Activated CD4-positive, alpha-beta T cell treated with anti-CD3 and anti-CD28 coated beads, Interleukin-2, amount 50 U/mL, for 1 hour (primary cell): ENCODE measurements at regions not wholly inside any gene's neighbourhood (a gene's known extent, or its start where the extent isn't known, plus 50 kb on each side); places are given as distances from the start of the nearest gene placed in this dataset.

Experiments used
- DNase-seq: peaks from one replicate; pipeline ENCODE4 v3.0.0-alpha.2; 2020

DNA sequence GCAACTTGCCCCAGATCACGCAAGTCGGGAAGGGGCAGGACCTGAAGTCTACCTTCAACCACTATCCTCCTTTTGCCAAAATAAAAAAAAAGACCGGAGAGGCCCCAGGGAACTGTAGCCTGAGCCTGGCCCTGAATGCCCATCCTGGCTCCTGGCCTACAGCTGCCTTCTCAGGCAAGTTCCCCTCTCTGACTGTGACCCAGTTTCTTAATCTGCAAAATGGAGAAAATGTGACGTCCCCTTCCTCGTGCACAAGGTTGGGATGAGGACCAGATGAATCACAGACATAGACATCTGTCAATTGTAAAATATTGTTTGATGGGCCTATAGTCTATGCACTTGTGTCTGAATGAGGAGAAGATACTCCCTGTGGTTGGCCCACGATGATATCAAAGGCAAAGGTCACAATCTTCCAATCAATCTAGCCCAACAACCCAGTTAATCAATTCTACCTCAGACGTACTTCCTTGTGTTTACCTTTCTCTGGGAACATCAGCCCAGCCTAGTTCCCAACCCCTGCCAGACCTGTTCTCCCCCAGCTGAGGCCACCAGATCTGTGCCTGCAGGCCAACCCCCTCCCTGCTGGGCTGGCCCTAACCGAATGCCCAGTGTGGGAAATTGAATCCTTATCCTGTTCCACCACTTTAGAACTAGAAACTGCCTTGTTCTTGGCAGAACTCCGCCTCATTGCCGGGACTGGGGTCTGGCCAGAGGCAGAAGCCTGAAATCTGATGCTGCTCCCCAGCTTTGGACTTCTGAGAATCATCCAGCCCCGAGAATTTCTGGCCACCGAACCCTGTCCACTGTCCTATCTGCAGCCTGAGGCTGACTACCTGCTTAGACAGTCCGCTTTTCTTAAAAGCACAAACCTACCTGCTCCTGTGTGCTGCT lies 101.8 kb upstream of the LIPC start:
- DNase-seq: no peak

DNA sequence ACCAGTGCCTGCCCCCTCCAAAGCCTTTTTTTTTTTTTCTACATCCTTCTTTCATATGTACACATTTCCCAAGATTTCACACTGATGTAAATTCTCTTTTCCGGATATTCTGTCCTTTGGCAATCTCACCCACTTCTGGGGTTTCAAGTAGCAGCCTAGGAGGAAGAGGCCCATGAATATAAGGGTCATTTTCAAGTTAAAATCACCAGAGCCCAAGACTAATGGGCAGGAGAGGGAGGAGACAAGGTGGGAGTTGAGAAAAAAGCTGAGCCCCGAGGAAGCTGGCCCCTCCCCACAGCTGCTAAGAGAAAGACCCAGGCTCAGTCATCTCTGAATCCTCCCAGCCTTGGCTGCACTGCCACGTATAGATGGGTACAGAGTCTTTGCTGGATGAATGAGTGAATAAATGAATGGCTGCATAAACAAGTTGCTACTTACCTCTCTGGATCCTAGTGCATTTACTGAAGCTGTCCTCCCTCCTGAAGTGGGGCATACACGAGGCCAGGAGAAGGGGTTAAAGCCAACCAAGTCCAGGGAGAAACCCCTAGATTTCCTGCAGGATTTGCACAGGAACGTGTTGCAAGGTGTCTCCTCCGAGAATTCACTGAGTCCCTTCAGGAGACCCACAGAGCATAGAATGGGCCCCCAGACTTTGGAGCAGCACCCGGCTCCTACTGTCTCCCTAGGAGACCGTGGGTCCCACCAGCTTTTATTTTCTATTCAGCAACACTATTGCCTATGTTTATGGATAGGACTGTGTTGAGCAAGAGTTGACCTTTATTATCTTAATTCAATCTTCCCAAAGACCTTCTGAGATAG lies 100.8 kb upstream of the LIPC start:
- DNase-seq: no peak

DNA sequence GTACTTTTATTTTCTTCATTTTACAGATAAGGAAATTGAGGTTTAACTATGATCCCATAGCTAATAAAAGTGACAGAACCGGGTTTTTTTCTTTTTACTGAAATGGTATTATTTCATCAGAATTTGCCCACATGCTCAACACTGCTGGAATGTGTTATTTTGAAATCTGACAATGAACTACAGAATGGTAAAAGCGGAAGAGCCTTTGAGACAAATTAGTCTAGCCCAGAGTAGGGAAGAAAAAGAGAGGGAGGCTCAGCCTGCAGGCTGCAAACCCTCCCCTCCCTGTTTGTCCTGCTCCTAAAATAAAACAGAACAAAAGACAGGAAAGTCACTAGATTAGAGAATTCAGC lies 100.3 kb upstream of the LIPC start:
- no peak for DNase-seq

DNA sequence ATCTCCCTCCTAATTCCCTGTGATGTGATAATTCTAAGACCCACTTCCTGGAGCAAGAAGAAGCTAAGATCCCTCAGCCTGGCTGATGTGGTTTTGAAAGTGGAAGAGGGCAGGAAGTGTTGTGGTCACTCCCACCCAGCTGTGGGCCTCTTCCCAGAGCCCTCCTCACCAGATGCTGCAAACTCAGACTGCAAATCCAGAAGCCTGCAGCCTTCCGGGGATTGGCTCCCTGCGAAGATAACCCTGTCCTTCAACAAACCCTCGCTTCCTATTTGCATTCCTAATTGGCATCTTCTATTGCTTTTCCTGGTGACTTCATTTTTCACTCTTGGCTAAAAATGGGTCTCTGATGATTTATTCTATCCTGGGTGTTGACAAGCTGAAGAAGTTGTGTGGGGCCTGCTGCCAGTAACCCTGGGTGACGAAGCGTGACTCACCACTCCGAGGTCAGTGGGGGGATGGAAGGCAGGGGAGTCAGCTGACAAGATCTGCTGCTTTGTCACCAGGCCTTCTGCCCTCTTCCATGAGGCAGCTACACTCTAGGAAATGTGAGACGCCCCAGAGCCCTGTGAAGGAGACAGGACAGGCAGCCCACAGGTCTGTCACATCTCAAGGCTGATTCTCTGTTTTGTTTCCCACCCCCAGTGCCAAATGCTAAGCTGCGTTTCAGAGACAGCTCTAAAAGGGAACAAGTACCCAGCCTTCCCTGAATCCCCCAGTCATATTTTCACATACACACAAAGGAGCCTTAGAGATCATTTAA lies 99.7 kb upstream of the LIPC start:
- peak; percentile 52 for DNase-seq

DNA sequence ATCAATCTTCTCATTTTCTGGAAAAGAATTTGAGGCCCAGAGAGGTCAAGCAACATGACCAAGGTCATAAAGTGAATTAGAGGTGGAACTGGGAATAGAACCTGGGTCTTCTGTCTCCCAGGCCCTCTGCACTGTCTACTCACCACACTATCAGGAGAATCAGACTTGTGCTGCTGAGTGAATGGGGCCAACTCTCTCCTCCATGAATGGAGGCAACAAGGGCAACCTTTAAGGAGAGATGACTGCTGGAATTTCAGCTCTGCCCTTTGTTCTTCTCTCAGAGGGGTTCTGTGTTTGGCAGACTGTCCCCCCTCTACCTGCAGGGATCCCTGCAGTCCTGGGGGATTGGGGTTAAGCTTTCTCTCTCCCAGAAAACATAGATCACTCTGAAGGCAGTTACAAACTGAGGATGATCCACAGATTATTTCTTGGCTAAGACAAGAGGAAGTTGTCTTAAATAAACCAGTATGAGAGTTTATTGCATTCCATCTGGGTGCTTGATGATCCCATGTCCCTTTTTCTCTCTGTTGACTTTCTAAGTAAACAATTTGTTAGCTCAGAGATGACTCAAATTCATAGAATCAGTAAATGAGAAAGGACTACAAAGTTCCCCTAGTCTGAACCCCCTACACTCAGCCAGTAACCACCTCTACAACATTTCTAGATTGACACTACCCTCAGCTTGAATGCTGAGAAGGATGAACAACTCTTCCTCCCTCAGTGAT lies 99.0 kb upstream of the LIPC start:
- DNase-seq: no peak

DNA sequence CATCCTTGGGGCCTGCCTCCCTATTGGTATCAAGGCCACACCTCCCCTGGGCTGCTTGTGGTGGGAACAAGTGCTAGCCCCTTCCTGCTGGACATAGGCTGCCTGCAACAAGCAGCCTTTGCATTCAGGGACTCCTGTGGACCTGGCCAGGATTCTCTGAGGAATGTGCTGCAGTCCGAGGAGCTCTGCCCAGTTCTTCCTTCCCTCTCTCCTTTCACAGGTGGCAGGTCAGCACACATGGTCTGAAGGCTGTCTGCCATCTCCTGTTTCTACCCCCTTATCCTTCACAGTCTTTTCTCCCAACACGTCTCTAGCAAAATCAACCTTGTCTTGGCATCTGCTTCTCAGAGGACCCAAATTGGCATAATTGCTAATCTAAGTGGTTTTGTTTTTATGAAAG lies 97.0 kb upstream of the LIPC start:
- no peak for DNase-seq

DNA sequence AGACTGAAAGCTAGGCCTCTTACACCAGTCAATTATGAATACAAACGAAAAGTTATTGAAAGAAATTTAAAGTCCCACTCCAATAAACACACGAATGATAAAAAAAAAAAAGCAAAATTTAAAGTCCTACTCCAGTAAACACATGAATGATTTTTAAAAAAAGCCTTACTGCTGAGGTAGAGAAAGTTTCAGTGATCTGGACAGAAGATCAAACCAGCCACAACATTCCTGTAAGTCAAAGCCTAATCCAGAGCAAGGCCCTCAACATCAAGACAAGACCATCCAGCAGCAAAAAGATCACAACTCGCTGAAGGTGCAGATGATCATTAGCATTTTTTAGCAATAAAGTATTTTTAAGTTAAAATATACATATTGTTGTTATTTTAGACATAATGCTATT lies 95.6 kb upstream of the LIPC start:
- no peak for DNase-seq

DNA sequence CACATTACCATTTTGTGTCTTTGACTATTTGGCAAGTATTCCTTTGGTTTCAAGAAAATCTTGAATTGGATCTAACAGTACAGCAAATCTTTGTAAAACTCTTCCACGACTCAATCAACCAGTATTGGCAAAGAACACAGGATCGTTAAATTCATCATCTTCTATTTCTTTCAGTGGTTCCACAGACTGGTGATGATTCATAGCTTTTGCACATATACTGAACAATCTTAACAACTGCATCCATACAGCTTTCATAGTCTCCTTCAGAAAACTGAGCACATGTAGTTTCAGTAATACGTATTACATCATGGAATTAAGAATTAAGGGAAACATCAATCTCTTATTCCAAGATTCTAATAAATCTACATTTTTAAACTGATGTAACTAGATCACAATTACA lies 91.6 kb upstream of the LIPC start:
- no peak for DNase-seq

DNA sequence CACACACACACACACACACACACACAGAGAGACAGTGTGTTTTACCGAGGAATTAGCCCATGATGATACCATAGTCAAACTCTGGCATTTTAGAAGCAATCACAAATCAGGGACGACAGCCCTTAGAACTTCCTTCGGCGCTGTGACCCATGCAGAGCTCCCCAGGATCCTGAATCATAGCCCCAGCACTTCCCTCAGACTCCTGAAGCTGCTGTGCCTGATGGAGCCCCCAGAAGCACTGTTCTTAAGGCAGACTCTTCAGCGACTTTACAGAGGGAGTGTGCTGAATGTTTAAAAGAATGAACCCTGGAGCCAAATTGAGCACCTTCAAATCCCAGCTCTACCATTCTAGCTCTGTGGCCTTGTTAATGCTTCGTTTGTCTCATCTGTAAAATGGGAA lies 89.3 kb upstream of the LIPC start:
- DNase-seq: no peak

DNA sequence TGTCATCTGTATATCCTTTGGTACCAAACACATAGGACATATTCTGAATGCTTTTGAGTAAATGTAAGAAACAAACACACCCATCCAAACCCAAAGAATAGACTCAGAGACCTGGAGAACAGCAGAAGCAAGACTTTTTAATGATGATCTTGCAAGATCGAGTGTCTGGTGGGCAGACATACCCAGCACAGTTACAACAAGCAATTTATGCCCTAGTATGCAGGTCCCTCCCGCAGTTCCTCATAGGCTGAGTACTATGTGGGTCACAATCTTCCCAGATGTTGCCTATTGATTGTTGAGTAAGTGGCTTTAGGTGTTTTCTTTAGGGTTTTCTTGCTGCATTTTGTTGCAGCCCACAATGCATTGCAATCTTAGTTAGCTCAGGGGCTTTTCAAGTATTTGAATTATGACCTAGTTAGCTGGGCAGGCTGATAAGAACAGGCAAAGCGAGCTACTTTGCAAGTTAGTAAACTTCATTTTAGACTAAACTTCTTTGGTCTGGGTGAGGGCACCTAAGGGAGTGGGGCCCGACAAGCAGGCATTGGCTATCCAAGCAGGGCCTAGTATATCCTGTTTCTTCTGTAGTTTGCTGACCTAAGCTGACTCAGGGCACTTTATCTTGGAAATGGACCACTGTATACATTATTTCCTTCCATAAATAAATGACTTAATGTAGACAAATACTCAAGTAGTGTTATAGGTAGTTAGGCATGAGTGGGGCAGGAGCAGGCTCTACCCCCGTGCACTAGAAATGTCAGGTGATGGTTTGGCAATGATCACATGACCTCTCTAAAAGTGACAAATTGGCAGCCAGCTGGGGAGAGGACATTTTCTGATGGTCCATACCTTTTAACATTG lies 87.3 kb upstream of the LIPC start:
- no peak for DNase-seq

DNA sequence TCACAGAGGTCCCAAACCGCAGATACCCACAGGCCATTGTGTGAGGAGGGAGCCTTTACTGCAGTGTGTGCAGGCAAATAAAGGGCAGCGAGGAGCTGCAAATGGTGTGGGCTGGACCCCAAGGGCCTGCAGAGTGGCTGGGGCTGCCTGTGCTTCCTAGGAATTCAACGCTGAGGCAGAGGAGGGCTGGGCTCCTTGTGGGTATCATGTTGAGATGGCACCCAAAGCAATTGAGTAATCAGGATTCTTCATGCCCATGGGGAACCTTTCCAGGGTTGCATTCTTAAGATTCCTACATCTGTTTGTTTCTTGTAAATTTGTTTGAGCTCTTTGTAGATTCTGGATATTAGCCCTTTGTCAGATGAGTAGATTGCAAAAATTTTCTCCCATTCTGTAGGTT lies 85.4 kb upstream of the LIPC start:
- DNase-seq: no peak

DNA sequence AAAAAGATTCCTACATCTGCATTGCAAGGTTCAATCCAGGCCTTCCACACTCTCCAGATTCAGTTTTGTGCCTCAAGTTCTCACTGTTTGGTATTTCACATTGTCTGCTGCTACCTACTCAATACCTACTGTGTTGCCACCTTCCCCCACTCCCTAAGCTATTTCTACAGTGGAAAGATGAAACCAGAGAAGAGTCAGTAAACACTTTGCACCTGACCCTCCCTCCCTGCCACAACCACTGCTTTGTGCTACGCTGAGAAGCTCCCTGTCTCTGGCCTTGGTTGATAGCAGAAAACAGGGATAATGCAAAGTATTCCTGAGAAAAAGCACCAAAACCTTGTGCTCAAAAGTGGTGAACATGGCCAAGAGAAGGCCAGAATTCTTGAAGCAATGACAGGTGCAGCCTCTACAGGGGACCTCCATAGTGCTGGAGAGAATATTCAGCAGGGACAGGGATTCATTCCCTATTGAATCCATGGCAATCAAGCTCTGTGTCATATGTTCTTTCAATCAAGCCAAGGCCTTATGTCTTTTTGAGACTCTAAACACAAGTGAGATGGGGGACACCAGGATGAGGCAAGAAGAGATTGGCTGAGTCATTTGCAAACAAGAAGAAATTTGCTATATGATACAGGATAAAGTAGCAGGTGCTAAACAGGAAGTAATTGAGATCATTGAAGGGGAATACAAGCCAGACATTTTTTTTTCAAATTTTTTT lies 83.5 kb upstream of the LIPC start:
- DNase-seq: no peak

DNA sequence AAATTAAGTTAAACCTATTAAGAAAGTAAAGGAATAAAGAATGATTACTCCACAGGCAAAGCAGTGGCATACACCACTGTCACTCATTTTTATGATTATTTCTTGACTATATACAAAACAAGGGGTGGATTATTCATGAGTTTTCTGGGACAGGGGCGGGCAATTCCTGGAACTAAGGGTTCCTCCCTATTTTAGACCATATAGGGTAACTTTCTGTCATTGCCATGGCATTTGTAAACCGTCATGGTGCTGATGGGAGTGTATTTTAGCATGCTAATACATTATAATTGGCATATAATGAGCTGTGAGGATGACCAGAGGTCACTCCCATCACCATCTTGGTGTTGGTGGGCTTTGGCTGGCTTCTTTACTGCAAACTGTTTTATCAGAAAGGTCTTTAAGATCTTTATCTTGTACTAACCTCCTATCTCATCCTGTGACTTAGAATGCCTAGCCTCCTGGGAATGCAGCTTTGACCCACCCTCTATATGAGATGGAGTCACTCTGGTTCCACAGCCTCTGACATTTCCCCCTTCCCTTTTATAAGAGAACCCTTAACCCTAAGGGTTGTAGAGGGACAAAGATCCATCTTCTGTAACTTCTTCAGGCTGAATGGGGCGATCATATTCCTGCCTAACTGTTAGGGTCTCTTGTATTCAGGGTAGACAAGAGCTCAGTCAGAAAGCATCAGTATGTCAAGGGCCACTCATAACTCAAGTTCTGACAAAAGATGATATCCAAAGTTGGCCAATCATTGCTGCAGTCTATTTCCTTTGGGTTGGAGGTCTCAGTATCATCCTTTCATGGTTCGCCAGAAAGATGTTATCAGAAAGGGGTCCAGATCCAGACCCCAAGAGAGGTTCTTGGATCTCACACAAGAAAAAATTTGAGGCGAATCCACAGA lies 79.5 kb upstream of the LIPC start:
- DNase-seq: no peak

DNA sequence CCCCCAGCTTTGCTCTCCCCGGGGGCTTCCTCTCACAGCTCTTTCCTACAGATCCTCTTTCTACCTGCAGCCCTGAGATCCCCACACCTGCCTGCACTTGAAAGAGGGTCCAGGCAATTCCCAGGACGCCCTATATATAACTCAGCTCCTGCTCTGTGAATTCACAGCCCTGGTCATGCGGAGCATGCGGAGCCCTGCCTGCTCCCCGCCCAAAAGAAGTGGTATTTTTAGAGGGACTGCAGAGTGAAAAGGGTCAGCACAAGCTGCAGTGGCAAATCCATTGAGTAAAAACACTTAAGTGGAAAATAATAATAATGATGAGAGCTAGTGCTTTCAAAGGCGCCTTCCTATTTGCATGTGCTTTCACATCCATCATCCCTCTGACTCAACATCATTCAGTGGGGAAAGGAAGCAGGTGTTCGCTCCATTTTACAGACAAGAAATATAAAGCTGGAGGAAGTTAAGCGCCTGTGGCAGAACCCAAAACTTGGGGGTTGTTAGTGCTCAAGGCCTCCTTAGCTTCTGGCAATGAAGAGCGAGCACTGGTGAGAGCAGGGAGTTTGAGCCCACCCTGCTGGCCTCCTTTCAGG lies 76.3 kb upstream of the LIPC start:
- DNase-seq: no peak

DNA sequence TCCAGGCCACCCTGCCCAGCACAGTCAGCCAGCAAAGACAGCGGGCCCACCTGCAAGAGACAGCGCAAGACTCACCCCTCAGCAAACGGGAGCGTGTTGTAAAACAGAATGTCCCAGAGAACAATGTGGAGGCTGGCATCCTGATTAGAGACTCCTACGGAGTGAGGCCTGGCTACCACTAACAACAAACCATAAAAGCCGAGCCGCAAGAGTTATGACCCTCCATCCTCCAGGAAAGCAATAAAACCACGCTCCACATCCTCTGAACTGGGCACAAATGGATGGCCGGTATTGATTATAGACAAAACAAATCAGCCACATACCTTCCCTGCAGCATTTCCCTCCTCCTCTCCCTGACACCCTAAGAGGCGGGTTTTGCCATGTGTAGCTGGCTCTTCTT lies 75.8 kb upstream of the LIPC start:
- no peak for DNase-seq

DNA sequence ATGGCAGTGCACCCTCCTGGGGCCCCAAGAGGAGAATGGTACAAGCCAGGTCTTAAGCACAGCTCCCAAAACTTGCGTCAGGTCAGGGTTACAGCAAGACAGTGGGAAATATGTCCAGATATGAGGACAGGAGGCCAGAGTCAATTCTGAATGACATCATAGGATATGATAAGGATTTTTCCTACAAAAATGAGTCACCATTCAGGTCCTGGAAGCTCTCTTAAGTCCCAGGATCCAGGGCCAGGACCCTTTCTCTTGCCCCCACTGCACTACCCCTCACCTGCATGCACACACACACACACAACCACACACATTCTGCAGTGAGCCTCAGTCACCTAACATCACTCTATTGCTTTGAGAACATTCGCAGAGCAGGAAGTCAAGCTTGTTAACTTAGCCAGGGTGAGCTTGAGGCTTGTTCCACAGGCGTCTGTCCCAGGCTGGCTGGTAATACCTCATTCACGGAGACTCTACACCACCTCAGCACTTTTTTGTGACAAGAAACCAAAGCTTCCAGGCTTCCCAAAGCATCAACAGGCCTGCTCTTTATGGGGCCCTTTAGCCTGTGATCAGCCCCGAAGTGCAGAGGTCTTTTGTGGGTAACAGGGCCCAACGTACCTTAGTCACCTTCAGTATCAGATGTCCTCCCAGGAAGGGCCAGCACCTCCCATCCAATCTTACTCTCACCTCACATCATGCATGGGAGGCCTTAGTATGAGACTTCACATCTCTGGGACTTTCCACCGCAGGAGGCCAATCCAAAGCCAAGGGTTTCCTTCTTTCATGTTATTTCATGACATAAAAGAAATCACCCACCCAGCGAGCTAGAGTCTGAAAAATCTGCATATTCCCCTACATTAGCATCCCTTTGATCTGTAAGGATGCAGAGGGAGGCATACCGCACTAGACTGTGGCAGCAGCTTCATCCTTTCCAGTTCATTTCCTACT lies 74.0 kb upstream of the LIPC start:
- DNase-seq: peak; percentile 10

DNA sequence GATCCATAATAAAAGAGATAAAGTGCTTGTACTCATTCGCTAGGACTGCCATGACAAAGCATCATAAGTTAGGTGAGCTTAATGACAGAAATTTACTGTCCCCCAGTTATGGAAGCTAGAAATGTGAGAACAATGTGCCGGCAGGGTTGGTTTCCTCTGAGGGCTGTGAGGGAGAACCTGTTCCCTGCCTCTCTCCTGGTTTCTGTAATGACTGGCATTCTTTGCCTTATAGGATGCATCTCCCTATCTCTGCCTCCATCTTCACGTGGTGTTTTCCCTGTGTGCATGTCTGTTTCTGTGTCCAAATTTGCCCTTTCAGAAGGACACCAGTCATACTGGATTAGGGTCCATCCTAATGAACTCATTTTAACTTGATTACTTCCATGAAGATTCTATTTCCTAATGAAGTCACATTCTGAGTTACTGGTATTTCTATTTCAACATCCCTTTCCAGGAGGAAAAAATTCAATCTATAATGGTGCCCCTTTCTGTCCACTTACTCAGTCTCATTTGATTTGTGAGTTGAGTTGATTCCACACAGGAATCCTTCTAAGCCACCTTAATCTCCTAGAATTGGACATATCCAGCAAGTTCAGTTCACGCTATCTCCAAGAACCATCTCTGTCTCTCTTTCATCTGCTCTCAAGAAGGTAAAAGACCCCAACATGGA lies 71.2 kb upstream of the LIPC start:
- DNase-seq: no peak

DNA sequence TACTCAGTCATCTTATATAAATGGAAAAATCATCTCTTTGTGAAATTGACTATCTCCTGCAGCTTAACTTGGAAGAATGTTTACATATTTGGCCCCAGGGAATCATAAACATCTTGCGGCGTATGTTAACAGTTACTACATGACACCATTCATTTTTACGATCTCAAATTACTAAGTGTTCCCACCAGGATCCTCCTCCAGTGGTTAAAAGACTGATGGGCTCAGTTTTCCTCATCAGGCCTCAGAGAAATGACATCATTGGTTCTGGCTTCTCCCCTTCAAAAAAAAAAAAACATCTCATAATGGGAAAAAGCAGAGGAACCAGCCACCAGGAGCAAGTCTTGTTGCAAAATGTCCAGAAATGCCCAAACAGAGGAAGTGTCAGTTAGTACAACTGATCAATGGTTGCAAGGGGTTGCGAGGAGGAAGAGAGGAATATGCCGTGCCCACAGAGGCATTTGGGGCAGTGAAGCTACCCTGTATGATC lies 70.5 kb upstream of the LIPC start:
- DNase-seq: no peak
